Stimulated activated CD4-positive, alpha-beta T cell treated with anti-CD3 and anti-CD28 coated beads, Interleukin-2, amount 100 ng/mL, for 24 hours (primary cell): ENCODE measurements at regions not wholly inside any gene's neighbourhood (a gene's known extent, or its start where the extent isn't known, plus 50 kb on each side); places are given as distances from the start of the nearest gene placed in this dataset.
"Not testable (repeated sequence)": the region's sequence is repeated elsewhere in the genome, so short reads cannot be mapped to it uniquely, and the experiment has no call there.

Experiments
- DNase-seq, 2 donors: peaks; one replicate each; pipeline ENCODE4 v3.0.0-alpha.2; 2020

DNA sequence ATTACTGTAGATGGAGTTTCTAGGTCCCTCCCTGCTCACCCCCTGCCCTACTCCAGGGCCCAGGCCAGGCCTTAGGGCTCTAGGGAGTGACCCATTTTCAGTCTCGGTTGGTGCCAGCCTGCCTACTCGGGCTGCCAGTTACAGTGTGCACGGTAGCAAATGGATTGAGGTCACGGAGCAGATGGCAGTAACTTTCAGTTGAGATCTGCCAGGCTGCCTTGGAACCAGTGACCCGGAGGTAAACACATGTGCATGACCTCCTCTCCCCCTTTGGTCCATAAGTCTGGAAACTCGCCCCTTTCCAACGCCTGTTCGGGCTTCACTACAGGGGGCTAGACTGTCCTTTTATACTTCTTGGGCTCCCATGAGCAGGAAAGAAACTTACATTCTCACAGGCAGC lies 139.7 kb upstream of the TBX3 start:
- DNase-seq, result no peak

DNA sequence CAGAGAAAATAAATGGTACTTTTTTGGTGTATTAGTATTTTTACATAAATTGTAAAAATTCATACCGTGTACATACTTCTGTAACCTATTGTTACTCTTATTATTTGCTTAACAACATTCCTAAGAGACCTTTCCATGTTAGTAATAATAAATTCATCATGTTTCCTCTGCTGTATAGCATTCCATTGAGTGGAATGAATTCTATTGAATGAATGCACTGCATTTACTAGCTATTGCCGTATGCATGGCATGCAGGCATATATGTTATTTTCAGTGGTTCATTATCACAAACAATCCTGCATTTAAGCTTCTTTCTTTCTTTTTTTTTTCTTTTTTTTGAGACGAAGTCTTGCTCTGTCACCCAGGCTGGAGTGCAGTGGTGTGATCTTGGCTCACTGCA lies 137.6 kb upstream of the TBX3 start:
- no peak for DNase-seq

- DNase-seq, result no peak
These were observed 136.8 kb upstream of the TBX3 start for GRCh38 chr12:114820796-114821195.

- DNase-seq, result no peak
These were observed 133.8 kb upstream of the TBX3 start for GRCh38 chr12:114817571-114818425.

DNA sequence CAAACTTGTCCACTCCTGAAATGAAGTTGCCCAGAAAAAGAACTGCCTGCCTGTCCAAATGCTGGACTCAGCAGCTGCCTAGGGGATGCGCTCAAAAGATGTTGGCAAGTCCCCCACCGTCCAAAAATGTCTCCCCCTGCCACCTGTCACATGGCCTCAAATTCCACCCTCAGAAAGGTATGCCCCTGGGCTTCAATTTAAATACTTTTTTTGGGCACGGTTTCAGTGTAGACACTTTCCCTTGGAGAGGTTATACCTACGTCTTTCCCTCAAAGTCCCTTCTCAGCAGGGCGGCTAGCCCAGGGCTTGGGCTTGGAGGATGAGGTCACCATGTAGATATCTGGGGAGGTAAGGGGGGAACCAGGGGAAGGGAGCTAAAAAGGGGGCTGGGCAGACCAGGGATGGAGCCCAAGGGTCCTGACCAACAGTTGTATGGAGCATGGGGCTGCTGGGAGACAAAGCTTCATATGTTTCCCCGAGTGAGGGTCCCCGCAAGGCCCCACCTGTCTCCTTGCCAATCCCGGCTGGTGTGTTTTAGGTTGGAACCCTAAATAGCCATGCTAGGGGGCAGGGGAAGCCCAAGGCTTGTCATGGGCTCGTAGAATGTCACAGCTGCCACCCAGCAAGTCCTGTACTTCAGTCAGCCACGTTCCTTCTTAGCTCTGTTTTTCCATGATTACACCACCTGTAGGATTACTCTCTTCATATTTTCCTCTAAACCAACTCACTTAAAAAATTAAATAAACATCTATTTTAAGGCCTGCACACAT lies 131.2 kb upstream of the TBX3 start:
- no peak for DNase-seq

GRCh38 chr12:114812858-114813761 lies 129.1 kb upstream of the TBX3 start:
- DNase-seq, result no peak

DNA sequence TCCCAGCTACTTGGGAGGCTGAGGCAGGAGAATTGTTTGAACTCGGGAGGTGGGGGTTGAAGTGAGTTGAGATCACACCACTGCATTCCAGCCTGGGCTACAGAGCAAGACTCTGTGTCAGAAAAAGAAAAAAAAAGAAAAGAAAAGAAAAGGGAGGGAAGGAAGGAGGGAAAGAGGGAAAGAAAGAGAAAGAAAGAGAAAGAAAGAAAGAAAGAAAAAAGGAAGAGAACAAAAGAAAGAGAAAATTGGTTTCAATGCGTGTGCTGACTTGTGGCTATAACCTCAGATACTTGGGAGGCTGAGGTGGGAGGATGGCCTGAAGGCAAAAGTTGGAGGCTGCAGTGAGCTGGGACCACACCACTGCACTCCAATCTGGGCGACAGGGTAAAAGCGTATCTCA lies 128.4 kb upstream of the TBX3 start:
- no peak for DNase-seq

GRCh38 chr12:114809097-114809496 lies 125.1 kb upstream of the TBX3 start:
- no peak for DNase-seq

- not testable (repeated sequence) for DNase-seq
These were observed 117.4 kb upstream of the TBX3 start for GRCh38 chr12:114801381-114801780.

DNA sequence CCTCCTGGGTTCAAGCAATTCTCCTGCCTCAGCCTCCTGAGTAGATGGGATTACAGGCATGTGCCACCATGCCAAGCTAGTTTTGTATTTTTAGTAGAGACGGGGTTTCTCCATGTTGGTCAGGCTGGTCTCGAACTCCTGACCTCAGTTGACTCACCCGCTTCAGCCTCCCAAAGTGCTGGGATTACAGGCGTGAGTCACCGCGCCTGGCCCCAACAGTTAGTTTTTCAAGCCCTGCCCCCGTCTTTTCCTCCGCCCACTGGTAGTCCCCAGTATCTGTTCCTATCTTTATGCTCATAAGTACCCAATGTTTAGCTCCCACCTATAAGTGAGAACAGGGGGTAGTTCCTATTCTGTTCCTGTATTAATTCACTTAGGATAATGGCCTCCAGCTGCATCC lies 116.6 kb upstream of the TBX3 start:
- not testable (repeated sequence) for DNase-seq

GRCh38 chr12:114799574-114800487 lies 115.9 kb upstream of the TBX3 start:
- DNase-seq, result no peak

- DNase-seq, result no peak
These were observed 110.1 kb upstream of the TBX3 start for GRCh38 chr12:114794049-114794558.

GRCh38 chr12:114790276-114790675 lies 106.3 kb upstream of the TBX3 start:
- no peak for DNase-seq

DNA sequence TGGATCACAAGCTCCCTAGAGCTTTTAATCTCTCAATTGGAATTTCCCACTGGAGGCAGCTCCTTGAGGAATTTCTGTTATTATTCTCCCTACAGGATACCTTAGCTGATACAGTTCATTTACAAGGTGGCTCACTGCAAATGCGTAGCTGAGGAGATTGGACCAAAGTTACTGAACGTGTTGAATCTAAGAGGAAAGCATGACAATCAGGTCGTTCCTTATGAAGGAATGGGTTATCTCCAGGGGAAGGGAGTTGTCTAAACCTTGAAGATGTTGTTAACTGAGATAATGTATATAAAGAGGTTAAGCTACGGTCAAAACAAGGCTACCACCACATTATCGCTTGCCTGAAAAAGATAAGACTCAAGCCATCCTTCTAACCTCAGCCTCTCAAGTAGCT lies 105.8 kb upstream of the TBX3 start:
- DNase-seq, result no peak

DNA sequence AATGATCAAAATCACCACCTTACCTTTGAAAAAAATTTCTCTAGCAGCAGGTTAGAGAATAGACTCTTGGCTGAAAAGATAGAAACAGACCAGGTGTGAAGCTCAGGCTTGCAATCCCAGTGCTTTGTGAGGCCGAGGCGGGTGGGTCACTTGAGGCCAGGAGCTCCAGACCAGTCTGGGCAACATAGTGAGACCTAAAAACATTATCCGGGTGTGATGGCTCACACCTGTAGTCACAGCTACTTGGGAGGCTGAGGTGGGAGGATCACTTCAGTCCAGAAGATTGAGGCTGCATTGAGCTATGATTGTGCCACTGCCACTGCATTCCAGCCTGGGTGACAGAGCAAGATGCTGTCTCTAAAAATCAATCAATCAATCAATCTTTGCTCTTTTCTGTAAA lies 105.3 kb upstream of the TBX3 start:
- no peak for DNase-seq

GRCh38 chr12:114784526-114784925 lies 100.6 kb upstream of the TBX3 start:
- no peak for DNase-seq

- no peak for DNase-seq
These were observed 99.2 kb upstream of the TBX3 start for GRCh38 chr12:114783089-114783618.

- DNase-seq, result no peak
These were observed 96.9 kb upstream of the TBX3 start for GRCh38 chr12:114780746-114781399.

- no peak for DNase-seq
These were observed 95.7 kb upstream of the TBX3 start for GRCh38 chr12:114779647-114780046.

- DNase-seq, result no peak
These were observed 95.2 kb upstream of the TBX3 start for GRCh38 chr12:114779186-114779585.
